Kidney (tissue), 13 donors: ENCODE measurements at regions not wholly inside any gene's neighbourhood (a gene's known extent, or its start where the extent isn't known, plus 50 kb on each side); places are given as distances from the start of the nearest gene placed in this dataset.
A peak's percentile ranks its signal among the peaks of the same experiment; 100 is the strongest.
"Not testable (repeated sequence)": the region's sequence is repeated elsewhere in the genome, so short reads cannot be mapped to it uniquely, and the experiment has no call there.

ENCODE experiments used
- DNase-seq, 5 donors: peaks; one replicate each; pipeline ENCODE4 v3.0.0-alpha.2; 2013 to 2020
- FAIRE-seq: peaks from 2 replicates; lab custom pipeline; 2012; peaks lifted over from hg19 to GRCh38; lab: Jason Lieb, UNC
- H3K27ac ChIP-seq, 2 donors: one replicate each; pipeline ENCODE4 v1.7.0; 2013; ENCODE audit warnings: low read depth in 2 of 2, low read length in 2 of 2, inconsistent platforms in 1 of 2
- H3K27me3 ChIP-seq: one replicate; pipeline ENCODE4 v1.7.1; 2013; ENCODE audit warnings: low read length, inconsistent platforms; ENCODE audit not compliant: control insufficient read depth, insufficient read depth
- H3K36me3 ChIP-seq, 3 donors: one replicate each; pipeline versions ENCODE4 v1.7.0 to v1.7.1; 2013; ENCODE audit warnings: low read length in 3 of 3, control low read depth in 1 of 3, inconsistent platforms in 1 of 3; ENCODE audit not compliant: insufficient read depth in 3 of 3, control insufficient read depth in 2 of 3
- H3K4me1 ChIP-seq, 3 donors: one replicate each; pipeline versions ENCODE4 v1.7.0 to v1.7.1; 2013; ENCODE audit warnings: low read length in 3 of 3, inconsistent platforms in 1 of 3, low read depth in 1 of 3; ENCODE audit not compliant: control insufficient read depth in 2 of 3, insufficient read depth in 2 of 3
- H3K4me3 ChIP-seq, 3 donors: one replicate each; pipeline versions ENCODE4 v1.7.0 to v1.8.1; 2013; ENCODE audit warnings: low read length in 3 of 3, control low read depth in 1 of 3, inconsistent platforms in 1 of 3
- H3K9ac ChIP-seq, 3 donors: one replicate each; pipeline versions ENCODE4 v1.7.0 to v1.7.1; 2013; ENCODE audit warnings: low read length in 3 of 3, control low read depth in 1 of 3, inconsistent platforms in 1 of 3
- H3K9me3 ChIP-seq, 3 donors: one replicate each; pipeline versions ENCODE4 v1.7.0 to v1.7.1; 2013; ENCODE audit warnings: low read length in 3 of 3, control low read depth in 1 of 3, inconsistent platforms in 1 of 3; ENCODE audit not compliant: control insufficient read depth in 2 of 3, insufficient read depth in 1 of 3
- CTCF ChIP-seq: IDR thresholded peaks from 3 replicates; pipeline ENCODE4 v1.5.1; 2012; ENCODE audit warnings: mild to moderate bottlenecking, moderate library complexity, borderline replicate concordance; ENCODE audit not compliant: insufficient read depth; ENCODE audit errors: extremely low read depth
- intact Hi-C: fragments of 100-400 bp; cut with DNase I; formaldehyde crosslinking; loops from one replicate; pipeline ENCODE4 v1.11.1; 2022
- donor health status: control.
- donor health status: control.
- donor health status: control.
- donor health status: control.
- donor health status: control.
- donor health status: DM: yes; HTN: yes; CAD: no.
- donor health status: Normal renal cell carcinoma (clear cell type).

DNA sequence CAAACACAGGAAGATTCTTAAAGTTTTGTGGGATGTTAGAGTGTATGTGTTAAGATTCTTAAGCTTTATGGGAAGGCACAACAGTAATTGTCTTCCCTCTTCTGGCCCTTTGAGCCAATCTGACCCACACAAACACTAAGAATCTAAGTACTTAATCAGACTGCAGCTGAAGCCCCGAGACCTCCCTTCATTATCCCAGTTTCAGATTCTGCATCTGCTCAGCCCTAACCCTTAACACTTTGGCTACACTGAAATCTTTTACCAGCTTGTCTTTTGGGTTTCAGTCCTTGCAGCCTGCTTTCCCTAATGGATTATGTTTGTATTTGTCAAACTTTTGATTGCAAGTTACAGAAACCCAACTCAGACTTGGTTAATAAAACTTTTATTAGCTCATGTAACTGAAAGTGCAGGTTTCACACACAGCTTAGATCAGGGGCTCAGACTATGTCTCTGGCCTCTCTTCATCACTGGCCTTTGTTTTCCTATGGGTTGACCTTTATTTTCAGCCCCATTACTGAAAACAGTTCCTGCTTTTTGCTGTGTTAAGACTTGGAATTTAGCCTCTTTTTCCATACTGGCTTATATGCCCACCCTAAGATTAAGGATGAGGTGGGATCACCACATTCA, 71.5 kb downstream of the COX7C start:
- Histone ChIP-seq H3K27ac (no peak overlapping the region), H3K9me3 (no peaks in the 10 kb centered on the region), H3K4me1 (no peaks in the 10 kb centered on the region), H3K36me3 (no peaks in the 10 kb centered on the region), H3K27me3 (no peaks in the 10 kb centered on the region), H3K4me3 (no peak overlapping the region), H3K9ac (no peak overlapping the region)
- TF ChIP-seq CTCF = no peak
- FAIRE-seq (no peak), DNase-seq (no peak)
- intact Hi-C loops = no loop called here

GRCh38 chr5:86709157-86709881, 91.6 kb downstream of the COX7C start:
- FAIRE-seq = no peak
- Histone ChIP-seq H3K9me3 (no peaks in the 10 kb centered on the region), H3K27me3 (no peaks in the 10 kb centered on the region), H3K4me1 (no peaks in the 10 kb centered on the region), H3K9ac (no peak overlapping the region), H3K27ac (no peak overlapping the region), H3K36me3 (no peaks in the 10 kb centered on the region), H3K4me3 (no peak overlapping the region)
- DNase-seq = no peak
- intact Hi-C loops = no loop called here
- no peak for TF ChIP-seq CTCF

- no peak for TF ChIP-seq CTCF
- DNase-seq = peak in 1 of 5 donors; percentile 1
- H3K27me3 ChIP-seq = no peaks in the 10 kb centered on the region
- H3K27ac ChIP-seq = no peak overlapping the region
- no peak overlapping the region for H3K9ac ChIP-seq
- intact Hi-C loops = no loop called here
- no peaks in the 10 kb centered on the region for H3K4me1 ChIP-seq
- no peaks in the 10 kb centered on the region for H3K36me3 ChIP-seq
- no peak overlapping the region for H3K4me3 ChIP-seq
- FAIRE-seq = no peak
- no peaks in the 10 kb centered on the region for H3K9me3 ChIP-seq
Observed at GRCh38 chr5:86716121-86716520, 98.4 kb downstream of the COX7C start.

GRCh38 chr5:86731319-86732117, 113.8 kb downstream of the COX7C start:
- FAIRE-seq, H3K4me3 ChIP-seq, H3K36me3 ChIP-seq, intact Hi-C loops, H3K27ac ChIP-seq, H3K9me3 ChIP-seq, H3K9ac ChIP-seq, H3K27me3 ChIP-seq, H3K4me1 ChIP-seq: not testable (repeated sequence)
- peak in 1 of 5 donors; percentile 52 for DNase-seq
